CD4-positive, alpha-beta T cell treated with Interleukin-12 subunit alpha and Interleukin-12 subunit beta, for 1 hour (primary cell): ENCODE measurements at regions not wholly inside any gene's neighbourhood (a gene's known extent, or its start where the extent isn't known, plus 50 kb on each side); places are given as distances from the start of the nearest gene placed in this dataset.
"Not testable (repeated sequence)": the region's sequence is repeated elsewhere in the genome, so short reads cannot be mapped to it uniquely, and the experiment has no call there.

Experiments
- DNase-seq: peaks from one replicate; pipeline ENCODE4 v3.0.0-alpha.2; 2020

DNA sequence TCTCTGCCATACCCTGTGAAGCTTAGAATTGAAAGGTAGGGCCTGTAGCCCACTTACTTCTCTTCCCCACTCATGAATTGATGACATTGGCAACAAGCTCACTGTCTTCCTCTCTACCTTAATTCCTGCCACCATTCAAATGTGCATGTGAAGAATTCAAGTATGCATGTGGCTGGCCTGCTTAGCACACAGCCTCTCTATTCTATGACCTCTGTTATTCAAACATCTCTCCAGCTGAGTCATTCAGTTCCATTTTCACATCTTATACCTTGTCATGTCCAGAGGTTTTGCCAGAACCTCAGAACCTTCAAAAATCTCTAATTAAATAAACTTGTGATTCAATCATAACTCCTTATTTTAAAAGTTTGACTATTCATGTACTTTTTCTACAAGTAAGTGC is 114.7 kb upstream of the MAN2A1 start:
- DNase-seq: no peak

DNA sequence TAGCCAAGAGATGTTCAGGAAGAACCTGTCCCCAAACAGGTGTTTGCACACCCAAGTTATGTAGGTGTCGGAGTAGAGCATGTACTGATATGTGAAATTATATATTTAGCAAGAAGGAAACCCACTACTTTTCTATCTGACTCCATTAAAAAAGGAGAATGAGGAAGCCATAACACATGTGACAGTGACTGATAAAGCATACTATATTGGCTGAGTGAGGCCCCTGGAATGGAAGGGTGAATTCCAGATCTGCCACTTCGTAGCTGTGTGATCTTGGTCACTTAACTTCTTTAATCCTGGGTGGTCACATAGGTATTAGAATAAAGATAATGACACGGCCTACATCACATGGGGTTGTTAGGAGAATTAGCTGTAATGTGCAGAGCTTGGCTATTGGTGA is 116.0 kb upstream of the MAN2A1 start:
- no peak for DNase-seq

DNA sequence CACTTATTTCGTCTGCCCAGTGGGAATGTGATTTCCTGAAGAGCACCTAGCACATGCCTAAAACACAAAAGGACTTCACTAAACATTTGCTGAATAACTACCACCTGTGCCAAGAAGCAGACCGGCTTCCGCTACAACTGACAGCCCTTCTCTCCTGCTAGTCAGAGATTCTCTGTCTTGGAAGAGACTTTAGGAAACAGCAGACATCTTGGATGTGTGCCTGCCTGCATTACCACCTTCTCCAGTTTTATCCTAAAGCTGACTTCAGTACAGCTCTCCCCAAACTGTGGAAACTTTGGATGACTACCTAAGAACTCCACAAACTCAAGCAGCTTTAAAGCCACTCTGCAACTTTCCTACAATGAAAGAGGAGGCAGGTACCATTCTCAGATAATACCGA is 116.5 kb upstream of the MAN2A1 start:
- DNase-seq: no peak

DNA sequence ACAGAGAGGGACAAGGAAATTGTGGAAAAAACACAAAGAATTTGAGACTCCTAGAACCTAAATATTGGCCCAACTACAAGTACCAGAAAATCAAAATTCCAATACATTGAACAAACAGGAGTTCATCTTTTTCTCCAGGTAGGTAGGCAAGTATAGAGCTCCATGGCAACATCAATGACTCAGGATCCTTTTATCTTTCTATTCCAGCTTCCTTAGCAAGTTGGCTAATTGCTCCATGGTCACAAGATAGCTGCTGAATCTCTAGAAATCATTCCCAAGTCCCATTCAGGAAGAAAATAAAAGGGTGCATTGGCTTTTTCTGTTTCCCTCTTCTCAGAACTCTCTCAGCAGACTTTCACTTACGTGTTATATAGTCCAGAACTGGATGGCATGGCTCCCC is 117.9 kb upstream of the MAN2A1 start:
- no peak for DNase-seq

DNA sequence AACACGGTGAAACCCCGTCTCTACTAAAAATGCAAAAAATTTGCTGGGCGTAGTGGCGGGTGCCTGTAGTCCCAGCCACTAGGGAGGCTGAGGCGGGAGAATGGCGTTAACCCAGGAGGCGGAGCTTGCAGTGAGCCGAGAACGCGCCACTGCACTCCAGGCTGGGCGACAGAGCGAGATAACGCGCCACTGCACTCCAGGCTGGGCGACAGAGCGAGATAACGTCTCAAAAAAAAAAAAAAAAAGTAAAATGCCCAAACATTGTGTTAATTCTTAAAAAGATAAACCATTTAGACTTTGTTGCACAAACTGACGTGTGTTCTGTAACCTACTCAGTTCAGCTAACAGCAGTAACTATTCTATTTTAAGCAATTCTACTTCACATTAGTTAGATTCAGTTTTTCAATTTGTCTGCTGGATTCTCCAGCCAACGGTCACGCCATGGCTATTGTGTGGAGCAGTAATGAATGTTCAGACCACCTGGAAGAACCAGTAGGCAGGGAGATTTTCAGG is 119.3 kb upstream of the MAN2A1 start:
- DNase-seq: no peak

DNA sequence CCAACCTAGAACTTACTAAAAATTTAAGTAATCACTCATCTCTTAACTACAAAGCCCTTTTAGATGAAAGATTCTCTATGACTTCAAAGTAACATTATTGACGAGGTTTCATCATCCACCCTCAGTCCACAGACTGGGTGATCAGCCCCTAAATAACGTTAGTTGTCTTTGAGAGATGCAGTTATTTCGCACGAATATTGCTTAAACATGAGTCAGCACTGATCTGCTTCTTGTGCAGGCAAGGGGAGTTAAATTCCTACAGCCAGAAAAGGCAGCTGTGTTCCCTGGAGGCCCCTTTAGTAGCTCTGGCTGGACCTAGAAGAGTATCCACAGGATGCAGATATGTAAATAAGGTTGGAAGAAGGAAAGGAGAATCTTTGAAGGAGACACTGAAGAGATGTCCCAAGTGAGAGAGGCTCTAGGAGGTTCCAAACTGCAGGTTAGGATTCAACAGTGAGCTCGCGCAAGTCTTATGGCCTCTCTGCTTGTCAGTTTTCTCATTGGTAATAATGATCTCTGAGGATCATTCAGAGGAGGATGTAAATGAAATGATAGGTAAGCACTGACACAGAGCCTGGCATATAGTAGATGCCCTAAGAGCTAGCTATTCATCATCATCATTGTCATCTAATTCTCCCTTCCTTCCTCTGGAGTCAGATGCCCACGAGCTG is 122.2 kb upstream of the MAN2A1 start:
- DNase-seq: no peak

DNA sequence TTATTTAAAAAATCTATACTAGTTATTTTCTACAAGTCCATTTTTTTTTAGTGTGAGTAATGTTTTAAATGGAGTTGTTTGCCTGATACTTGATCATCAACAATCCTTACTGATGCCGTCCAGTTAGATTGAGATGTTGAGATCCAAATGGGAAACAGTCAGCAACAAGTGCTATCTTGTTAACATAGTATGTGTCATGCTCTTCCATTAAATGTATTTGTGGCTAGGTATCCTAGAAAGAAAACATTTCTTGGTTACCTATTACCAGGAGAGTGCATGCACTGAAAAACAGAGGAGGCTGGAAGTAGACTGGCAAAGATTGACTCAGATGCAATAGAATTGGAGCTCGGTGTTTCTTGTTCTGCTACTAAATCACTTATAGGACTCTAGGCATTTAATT is 123.4 kb upstream of the MAN2A1 start:
- no peak for DNase-seq

DNA sequence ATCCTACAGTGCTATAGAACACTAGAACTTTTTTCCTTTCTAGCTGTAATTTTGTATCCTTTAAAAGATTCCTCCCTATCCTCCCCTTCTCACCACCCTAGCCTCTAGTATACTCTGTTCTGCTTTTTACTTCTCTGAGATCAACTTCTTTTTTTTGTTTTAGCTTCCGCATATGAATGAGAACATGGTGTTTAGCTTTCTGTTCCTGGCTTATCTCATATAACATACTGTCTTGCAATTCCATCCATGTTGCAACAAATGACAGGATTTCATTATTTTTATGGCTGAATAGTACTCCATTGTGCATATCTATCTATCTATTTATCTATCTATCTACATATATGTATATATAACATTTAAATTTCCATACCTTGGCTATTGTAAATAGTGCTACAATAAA is 126.0 kb upstream of the MAN2A1 start:
- DNase-seq: no peak

DNA sequence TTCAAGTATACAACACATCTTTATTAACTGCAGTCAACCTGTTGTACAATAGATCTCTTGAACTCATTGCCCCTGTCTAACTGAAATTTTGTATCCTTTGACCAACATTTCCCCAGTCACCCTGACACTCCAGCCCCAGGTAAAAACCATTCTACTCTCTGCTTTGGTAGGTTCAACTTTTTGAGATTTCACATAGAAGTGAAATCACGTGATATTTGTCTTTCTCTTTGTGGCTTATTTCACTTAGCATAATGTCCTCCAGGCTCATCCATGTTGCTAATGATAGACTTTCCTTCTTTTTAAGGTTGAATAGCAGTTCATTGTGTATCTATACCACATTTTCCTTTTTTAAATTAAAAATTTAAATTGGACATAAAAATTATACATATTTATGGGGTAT is 126.5 kb upstream of the MAN2A1 start:
- no peak for DNase-seq

DNA sequence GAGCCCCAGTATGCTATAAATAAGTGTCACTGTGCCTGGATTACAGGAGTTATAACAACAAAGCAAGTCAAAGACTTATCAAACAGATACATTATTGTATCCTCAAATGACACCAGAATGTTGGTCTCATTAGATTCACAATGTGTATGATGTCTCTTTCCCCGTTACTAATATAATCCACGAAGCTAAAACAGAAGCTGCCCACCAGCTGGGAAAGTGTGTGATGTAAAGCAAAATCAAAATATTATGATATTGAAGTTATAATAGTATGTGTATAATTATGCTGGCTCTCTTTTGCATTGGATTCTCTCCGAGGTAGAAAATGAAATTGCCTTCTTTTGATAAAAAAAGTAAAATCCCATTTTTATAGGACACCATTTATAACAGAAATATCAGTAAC is 127.3 kb upstream of the MAN2A1 start:
- no peak for DNase-seq

DNA sequence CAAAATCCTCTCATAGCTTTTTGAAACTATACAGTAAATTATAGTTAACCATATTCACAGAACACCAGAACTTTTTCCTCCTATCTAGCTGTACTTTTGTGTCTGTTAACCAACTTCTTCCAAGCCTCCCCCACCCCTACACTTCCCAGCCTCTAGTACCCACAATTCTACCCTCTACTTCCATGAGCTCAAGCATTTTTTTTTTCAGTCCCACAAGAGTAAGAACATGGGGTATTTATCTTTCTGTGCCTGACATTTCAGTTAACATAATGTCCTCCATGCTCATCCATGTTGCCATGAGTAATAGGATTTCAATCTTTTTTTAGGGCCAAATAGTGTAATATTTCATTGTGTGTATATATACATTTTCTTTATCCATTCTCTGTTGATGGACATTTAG is 128.3 kb upstream of the MAN2A1 start:
- no peak for DNase-seq

DNA sequence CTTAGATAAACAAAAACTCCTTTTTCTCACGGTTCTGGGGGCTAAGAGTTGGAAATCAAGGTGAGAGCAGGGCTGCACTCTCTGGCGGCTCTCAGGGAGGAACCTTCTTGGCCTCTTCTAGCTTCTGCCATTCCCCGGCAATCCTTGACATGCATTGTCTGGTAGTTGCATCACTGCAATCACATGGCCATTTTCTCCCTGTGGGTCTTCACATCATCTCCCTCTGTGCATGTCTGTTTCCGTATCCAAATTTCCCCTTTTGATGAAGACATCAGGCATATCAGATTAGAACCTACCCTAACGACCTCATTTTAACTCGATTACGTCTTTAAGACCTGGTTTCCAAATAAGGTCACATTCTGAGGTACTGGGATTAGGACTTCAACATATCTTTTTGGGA is 129.2 kb upstream of the MAN2A1 start:
- DNase-seq: no peak

DNA sequence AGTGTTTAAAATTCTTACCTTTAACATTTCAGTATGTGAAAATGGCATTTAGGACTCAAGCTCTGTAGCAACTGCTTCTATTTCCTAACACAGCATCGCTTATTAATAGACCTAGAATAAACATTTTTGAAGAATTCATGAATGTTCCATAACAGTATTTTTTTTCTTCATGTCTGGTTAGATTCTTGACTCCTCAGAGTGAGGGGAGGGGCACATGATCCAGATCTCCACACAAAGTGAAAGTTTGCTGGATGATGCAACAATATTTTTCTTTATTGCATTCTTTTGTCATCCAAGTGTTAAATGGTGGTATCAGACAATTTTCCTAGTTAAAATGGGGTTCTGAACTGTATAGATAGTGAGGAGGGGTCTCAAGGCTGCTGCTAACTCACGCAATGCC is 130.8 kb upstream of the MAN2A1 start:
- DNase-seq: no peak

DNA sequence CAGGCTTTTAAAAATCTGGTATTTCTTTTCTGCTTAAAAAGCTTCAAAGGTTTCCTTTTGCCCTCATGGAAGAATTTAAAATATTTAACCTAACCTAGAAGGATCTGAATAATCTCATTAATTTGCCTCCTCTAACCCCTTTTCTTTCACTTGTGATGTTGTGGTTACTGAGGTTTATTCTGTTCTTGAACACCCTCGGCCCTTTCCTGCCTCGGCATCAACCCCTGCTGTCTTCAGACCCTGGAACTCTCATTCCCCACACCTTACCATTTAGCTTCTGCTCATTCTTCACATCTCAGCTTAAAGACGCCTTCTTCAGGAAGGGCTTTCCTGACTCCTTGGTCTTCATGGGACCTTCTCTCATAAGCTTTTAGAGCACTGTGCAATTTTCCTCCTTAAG is 131.4 kb upstream of the MAN2A1 start:
- no peak for DNase-seq

DNA sequence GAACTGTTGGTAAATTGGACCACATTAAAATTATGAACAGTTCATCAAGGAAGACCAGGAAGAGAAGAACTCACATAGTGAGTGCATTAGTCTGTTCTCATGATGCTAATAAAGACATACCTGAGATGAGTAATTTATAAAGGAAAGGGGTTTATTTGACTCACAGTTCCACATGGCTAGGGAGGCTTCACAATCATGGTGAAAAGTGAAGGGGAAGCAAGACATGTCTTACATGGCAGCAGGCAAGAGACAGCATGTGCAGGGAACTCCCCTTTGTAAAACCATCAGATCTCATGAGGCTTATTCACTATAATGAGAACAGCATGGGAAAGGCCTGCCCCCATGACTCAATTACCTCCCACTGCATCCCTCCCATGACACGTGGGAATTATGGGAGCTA is 135.9 kb upstream of the MAN2A1 start:
- no peak for DNase-seq

DNA sequence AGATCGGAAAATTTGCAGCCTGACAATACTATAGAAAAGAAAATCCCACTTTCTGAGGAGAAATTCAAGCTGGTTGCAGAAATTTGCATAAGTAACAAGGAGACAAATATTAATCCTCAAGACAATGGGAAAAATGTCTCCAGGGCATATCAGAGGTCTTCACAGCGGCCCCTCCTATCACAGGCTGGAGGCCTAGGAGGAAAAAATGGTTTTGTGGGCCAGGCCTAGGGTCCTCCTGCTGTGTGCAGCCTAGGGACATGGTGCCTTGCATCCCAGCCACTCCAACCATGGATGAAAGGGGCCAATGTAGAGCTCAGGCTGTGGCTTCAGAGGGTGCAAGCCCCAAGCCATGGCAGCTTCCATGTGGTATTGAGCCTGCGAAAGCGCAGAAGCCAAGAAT is 138.5 kb upstream of the MAN2A1 start:
- DNase-seq: not testable (repeated sequence)

DNA sequence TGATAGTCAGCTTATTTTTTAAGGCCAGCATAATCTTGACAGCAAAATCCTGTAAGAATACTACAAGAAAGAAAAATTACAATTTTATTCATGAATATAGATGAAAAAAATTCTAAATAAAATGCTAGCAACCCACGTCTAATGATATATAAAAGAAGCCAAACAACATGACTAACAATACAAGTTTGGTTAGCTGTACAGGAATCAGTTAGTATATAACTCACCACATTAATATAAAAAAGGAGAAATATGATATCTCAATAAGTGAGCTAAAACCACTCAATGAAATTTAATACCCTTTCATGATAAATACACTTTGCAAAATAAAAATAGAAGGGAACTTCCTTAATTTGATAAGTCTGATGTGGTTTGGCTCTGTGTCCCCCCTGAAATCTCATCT is 139.7 kb upstream of the MAN2A1 start:
- DNase-seq: no peak

DNA sequence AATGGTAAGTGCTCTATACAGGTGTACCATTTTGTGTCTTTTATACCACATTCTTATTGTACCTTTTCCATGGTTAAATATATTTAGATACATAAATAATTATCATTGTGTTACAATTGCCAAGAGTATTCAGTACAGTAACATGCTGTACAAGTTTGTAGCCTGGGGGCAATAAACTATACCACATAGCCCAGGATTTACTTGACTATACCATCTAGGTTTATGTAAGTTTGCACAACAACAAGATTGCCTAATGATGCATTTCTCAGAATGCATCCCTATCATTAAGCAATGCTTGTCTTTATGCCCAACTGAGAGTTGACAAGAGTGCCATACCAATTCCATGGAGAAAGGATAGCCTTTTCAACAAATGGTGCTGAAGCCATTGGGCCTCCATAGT is 136.7 kb upstream of the PJA2 start:
- no peak for DNase-seq

DNA sequence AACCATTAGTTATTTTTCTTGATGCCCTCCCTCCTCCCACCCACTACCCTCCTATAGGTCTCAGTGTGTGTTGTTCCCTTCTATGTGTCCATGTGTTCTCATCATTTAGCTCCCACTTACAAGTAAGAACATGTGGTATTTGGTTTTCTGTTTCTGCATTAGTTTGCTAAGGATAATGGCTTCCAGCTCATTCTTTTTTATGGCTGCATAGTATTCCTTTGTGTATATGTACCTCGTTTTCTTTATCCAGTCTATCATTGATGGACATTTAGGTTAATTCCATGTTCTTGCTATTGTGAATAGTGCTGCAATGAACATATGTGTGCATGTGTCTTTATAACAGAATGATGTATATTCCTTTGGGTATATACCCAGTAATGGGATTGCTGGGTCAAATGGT is 135.1 kb upstream of the PJA2 start:
- not testable (repeated sequence) for DNase-seq

DNA sequence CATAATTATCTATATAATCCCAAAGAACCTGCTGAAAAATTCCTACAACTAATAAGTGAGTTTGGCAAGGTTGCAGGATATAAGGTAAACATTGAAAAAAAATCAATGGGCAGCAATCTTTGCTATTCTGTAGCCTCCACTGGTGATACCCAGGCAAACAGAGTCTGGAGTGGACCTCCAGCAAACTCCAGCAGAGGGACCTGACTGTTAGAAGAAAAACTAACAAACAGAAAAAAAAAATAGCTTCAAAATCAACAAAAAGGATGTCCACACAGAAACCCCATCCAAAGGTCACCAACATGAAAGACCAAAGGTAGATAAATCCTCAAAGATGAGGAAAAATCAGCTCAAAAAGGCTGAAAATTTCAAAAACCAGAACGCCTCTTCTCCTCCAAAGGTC is 128.9 kb upstream of the PJA2 start:
- not testable (repeated sequence) for DNase-seq

DNA sequence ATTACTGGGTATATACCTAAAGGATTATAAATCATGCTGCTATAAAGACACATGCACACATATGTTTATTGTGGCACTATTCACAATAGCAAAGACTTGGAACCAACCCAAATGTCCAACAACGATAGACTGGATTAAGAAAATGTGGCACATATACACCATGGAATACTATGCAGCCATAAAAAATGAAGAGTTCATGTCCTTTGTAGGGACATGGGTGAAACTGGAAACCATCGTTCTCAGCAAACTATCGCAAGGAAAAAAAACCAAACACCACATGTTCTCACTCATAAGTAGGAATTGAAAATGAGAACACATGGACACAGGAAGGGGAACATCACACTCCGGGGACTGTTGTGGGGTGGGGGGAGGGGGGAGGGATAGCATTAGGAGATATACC is 125.3 kb upstream of the PJA2 start:
- DNase-seq: not testable (repeated sequence)

DNA sequence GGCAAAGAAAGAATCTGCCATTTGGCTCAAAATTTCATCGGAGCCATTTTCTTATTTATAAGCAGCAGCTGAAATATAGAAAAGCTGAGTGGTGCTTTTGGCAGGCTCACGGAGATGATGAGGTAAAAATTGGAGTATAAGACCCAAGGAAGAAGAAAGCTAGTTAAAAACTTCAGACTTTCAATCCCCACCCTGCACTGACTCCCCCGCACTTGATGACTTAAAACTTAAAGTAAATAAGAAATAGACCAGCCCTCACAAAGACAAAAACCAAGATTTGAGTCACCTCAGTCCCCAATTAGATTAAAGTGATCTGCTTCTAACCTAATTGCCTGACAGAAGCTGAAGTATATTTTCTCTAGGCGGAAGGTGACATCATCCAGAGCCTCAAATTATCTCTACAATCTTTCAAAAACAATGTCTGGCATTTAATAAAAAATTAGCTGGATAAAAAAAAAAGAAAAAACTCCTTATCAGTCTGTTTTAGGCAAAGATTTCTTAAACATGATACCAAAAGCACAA is 124.0 kb upstream of the PJA2 start:
- no peak for DNase-seq

DNA sequence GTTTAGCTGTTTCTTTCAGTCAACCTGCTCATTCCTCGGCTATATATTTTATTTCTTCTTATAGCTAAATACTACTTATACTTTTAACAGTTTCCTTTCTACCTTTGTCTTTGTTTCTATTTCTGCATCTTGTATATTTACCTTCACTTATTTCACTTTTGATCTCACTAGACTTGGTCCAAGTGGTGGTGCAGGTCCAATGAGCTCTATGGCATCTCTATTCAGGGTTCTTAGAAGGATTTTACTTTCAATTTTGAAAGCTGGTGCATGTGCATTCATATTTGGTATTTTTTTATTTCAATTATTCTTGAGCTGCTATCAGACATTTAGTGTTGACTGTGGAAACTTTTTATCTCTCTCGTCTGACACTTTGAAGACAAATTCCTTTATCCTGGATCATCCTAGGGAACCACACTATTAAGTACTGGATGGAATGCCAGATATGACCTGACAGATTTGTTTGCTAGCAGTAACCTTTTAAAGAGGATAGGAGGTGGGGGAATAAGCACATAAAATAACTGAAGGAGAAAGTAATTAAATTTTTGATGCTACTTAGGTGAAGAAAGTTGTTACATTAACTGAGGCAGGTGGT is 123.1 kb upstream of the PJA2 start:
- no peak for DNase-seq

DNA sequence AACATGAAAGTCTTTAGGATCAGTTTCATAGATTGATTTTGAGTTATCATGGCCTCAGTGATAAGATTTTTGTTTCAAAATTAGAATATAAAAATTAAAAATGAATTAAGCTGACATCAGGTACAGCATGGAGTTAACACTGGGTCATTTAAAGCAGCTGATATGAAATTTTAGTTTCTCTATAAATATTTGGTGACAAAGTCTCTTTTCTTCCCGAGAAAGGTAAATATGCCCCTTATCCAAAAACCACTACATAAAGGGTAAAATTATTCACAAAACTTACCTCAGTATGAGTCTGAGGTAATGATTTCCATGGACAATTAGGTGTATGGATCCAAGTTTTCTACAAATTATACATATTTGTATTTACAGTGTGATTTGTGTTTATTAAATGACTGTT is 121.5 kb upstream of the PJA2 start:
- DNase-seq: no peak

DNA sequence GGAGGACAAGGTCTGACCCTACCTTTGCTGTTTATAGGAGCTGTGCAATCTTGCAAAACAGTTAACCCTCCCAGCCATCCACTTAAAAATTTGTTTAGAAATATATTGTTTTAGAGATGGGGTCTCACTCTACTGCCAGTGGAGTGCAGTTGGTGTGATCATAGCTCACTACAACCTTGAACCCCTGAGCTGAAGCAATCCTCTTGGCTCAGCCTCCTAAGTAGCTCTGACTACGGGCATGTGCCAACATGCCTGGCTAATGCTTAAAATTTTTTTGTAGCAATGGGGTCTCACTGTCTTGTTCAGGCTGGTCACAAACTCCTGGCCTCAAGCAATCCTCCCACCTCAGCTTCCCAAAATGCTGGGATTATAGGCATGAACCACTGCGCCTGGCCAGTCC is 120.2 kb upstream of the PJA2 start:
- DNase-seq: no peak
